AG09319 (cell line): ENCODE measurements at regions not wholly inside any gene's neighbourhood (a gene's known extent, or its start where the extent isn't known, plus 50 kb on each side); places are given as distances from the start of the nearest gene placed in this dataset.

Experiments
- DNase-seq: peaks from one replicate; pipeline ENCODE4 v3.0.0-alpha.2; 2010; ENCODE audit warnings: low read depth; ENCODE audit errors: extremely low read depth
- TF ChIP-seq, protein P1 (sequence below): IDR thresholded peaks from 2 replicates; pipeline ENCODE4 v1.5.1; 2011; ENCODE audit warnings: low read depth, mild to moderate bottlenecking, inconsistent platforms, low read length, moderate library complexity

DNA sequence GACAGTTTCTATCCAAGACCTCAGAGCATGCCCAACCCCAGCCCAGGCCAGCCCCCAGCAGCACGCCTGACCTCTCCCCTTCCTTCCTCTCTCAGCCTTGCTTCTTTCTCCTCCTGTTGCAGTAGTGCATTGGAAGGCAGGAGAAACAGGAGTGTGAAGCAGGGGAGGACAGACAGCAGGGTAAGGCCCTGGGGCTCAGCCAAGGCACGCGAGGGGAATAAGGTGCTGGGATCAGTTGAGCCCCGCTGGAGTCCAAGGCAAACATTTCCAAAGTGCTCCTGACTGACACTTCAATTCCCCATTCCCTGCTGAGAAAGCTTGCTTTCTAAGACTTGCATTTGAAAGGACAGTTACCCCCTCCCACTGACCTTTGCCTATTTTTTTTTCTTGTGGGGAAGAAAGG is 73.1 kb upstream of the OLFM4 start:
- TF ChIP-seq, protein P1, sequence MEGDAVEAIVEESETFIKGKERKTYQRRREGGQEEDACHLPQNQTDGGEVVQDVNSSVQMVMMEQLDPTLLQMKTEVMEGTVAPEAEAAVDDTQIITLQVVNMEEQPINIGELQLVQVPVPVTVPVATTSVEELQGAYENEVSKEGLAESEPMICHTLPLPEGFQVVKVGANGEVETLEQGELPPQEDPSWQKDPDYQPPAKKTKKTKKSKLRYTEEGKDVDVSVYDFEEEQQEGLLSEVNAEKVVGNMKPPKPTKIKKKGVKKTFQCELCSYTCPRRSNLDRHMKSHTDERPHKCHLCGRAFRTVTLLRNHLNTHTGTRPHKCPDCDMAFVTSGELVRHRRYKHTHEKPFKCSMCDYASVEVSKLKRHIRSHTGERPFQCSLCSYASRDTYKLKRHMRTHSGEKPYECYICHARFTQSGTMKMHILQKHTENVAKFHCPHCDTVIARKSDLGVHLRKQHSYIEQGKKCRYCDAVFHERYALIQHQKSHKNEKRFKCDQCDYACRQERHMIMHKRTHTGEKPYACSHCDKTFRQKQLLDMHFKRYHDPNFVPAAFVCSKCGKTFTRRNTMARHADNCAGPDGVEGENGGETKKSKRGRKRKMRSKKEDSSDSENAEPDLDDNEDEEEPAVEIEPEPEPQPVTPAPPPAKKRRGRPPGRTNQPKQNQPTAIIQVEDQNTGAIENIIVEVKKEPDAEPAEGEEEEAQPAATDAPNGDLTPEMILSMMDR: no peak
- DNase-seq: no peak

DNA sequence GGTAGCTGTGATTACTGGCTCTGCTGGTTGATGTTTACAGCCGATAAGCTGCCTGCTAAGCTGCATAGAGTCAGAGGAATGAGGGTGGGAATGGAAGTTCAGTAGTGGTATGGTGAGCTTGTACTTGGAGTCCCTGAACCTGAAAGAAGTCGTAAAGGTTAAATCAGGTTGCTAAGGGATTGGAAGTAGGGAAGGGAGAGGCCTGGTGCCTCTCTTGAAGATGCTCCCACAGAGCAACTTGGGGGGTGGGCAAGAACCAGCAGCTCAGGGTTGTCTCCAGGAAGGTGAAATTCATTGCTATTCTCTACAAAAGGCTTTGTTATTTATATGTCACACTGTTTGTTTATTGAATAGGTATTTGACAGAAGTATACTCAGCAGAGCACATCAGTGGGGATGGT is 73.8 kb upstream of the OLFM4 start:
- TF ChIP-seq, protein P1: no peak

DNA sequence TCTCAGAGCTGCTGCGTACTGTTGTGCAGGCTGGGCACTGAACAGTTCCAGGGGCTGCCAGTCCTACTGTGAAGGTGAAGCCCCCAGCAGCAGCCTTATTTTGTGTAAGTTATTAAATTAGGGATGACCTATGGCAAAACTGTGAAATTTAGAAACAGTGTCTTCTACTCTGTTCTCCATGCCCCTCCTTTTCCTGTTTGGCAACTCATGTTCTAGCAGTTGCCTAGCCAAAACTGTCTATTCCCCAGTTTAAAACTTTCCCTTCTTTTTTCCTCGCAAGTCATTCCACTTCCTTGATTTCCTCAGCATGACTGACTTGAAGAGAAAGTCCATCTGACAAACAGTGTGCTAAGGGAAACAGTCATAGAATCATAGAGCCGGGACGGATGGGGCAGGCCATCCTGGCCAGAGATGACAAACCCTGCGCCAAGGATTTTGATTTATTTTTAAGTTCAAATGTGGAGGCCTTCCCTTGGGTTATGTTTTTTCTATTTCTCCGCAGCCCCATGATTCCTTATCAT is 78.1 kb upstream of the OLFM4 start:
- no peak for DNase-seq
- TF ChIP-seq, protein P1: no peak

More for the DNA sequence above, 73.8 kb upstream of the OLFM4 start:
- DNase-seq: no peak

DNA sequence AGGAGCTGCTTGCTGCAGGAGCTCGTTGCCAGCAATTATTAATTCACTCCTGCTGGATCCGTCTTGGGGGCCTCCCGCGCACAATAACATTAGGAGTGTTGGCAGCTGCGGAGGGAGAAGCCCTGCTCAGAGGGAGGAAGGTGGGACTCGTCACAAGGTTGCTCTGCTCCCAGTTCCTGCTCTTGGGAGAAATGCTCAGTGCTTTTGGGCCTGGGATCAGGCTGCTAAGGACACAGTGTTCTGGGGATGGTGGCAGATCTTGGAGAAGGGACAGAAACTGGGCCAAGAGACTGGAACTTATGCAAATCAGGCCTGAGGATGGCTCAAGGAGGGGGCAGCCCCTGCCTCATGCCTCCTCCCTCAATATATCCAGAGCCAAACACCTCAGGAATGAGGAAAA is 78.9 kb upstream of the OLFM4 start:
- TF ChIP-seq, protein P1: no peak
- DNase-seq: no peak

DNA sequence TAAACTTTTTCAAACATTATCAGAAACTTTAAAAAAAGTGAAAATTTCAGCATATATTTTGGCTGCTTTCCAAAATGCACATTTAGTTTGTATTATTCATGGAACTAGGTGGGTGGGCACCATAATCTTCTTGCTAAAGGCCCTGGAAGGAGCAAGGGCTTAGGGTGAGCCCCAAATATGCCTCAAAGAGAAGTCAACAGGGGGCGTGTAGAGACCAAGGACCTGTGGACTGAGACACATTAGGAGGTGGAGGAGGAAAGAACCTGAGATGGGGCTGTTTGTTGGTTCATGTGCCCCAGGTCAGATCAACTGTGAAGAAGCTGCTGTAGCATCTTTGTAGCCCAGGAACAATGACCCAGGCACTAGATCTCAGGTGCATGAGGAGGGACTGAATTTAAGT is 79.6 kb upstream of the OLFM4 start:
- DNase-seq: no peak
- TF ChIP-seq, protein P1: no peak

DNA sequence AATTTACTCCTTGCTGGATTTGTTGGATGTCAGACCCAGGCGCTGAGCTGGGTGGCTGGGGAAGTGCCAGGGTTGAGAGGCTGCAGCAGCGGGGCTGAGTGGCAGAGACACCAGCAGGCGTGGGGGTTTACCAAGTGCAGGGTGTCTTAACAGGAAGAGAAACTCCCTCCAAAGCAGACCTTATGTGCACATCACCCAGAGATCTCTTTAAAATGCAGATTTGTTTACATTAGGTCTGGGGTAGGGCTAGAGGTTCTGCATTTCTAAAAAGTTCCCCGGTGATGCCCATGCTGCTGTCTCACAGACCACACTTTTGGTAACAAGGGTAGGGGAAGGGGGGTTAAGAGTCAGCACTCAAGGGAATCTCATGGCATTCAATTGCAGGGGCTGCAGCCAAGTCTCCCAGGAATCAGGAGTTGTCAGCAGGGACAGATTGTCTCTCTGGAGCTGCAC is 80.7 kb upstream of the OLFM4 start:
- no peak for DNase-seq
- TF ChIP-seq, protein P1: no peak

DNA sequence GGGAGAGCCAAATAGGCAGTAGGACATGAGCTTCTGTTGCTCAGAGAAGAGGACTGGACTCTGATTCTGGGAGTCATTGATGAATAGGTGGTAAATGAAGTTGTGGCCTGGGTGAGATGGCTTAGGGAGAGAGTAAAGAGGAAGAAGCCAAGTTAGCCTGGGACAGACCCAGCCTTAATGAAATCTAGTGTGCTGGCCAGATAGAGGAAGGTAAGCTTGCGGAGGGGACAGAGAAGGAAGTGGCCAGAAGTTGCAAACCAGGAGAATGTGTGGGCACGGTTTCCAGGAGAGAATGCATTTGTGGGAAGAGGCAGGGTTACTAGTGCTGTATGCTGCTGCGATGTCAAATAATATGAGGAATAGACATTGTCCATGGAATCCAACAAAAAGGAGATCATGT is 83.3 kb upstream of the OLFM4 start:
- DNase-seq: no peak
- TF ChIP-seq, protein P1: no peak
